ENCODE measurements at regions not wholly inside any gene's neighbourhood (a gene's known extent, or its start where the extent isn't known, plus 50 kb on each side); places are given as distances from the start of the nearest gene placed in this dataset.
"Not testable (repeated sequence)": the region's sequence is repeated elsewhere in the genome, so short reads cannot be mapped to it uniquely, and the experiment has no call there.

GRCh38 chr16:88274847-88275246, 107.9 kb upstream of the ZNF469 start:
- ATAC-seq, result peak; percentile 73

GRCh38 chr16:88275336-88276122, 107.2 kb upstream of the ZNF469 start:
- ATAC-seq, result peak; percentile 29

More at GRCh38 chr16:88274847-88275246, 107.9 kb upstream of the ZNF469 start:
- 0 out of 2 replicates have a peak, but pooled peaks have one; percentile 8 for TF ChIP-seq ZNF8 (CRISPR knock-in tag; IDR thresholded peaks at IDR 0.05)
- no peak for TF ChIP-seq ARNTL (CRISPR knock-in tag; IDR thresholded peaks at IDR 0.05; ENCODE audit: borderline replicate concordance, low read depth)
- peak; percentile 63; the same call in 1 of the 2 replicates for TF ChIP-seq PATZ1 (CRISPR knock-in tag; IDR thresholded peaks at IDR 0.05; ENCODE audit: borderline replicate concordance)
- no peak for TF ChIP-seq ZFP30 (CRISPR knock-in tag; IDR thresholded peaks at IDR 0.05)
- TF ChIP-seq TCF4 (CRISPR knock-in tag; IDR thresholded peaks at IDR 0.05; ENCODE audit: borderline replicate concordance), result peak; percentile 97
- TF ChIP-seq TSHZ2 (CRISPR knock-in tag; IDR thresholded peaks at IDR 0.05), result peak; percentile 70; the same call in 1 of the 2 replicates
- TF ChIP-seq ISL1 (CRISPR knock-in tag; IDR thresholded peaks at IDR 0.05), result 0 out of 2 replicates have a peak, but pooled peaks have one; percentile 17

GRCh38 chr16:88276123-88276588, 106.6 kb upstream of the ZNF469 start:
- not testable (repeated sequence) for ATAC-seq

- no peak for ATAC-seq
- TF ChIP-seq PPARA (CRISPR knock-in tag; IDR thresholded peaks at IDR 0.05; ENCODE audit: borderline replicate concordance) (no peak), ISL1 (CRISPR knock-in tag; IDR thresholded peaks at IDR 0.05) (no peak), ZFP30 (CRISPR knock-in tag; IDR thresholded peaks at IDR 0.05) (no peak), ZNF70 (CRISPR knock-in tag; IDR thresholded peaks at IDR 0.05) (no peak), RARB (CRISPR knock-in tag; IDR thresholded peaks at IDR 0.05) (no peak), GLIS3 (CRISPR knock-in tag; IDR thresholded peaks at IDR 0.05) (no peak), PATZ1 (CRISPR knock-in tag; IDR thresholded peaks at IDR 0.05; ENCODE audit: borderline replicate concordance) (no peak), ZFP3 (CRISPR knock-in tag; IDR thresholded peaks at IDR 0.05) (no peak), CSDC2 (CRISPR knock-in tag; IDR thresholded peaks at IDR 0.05) (no peak), SNAI2 (CRISPR knock-in tag; IDR thresholded peaks at IDR 0.05) (no peak)
These were observed 106.2 kb upstream of the ZNF469 start for GRCh38 chr16:88276591-88276990.

- TF ChIP-seq RARB (CRISPR knock-in tag; IDR thresholded peaks at IDR 0.05) (no peak), OSR1 (CRISPR knock-in tag; IDR thresholded peaks at IDR 0.05) (no peak), ZNF565 (CRISPR knock-in tag; conservative IDR thresholded peaks at IDR 0.05; ENCODE audit: low read depth) (no peak)
These were observed 102.8 kb upstream of the ZNF469 start for GRCh38 chr16:88279998-88280397.

GRCh38 chr16:88281858-88282563, 100.7 kb upstream of the ZNF469 start:
- ATAC-seq, result no peak
- TF ChIP-seq CREB5 (CRISPR knock-in tag; IDR thresholded peaks at IDR 0.05; ENCODE audit: low read depth), result no peak
- TF ChIP-seq TCF4 (CRISPR knock-in tag; IDR thresholded peaks at IDR 0.05; ENCODE audit: borderline replicate concordance), result no peak
- TF ChIP-seq POU6F1 (CRISPR knock-in tag; IDR thresholded peaks at IDR 0.05; ENCODE audit: borderline replicate concordance, low read depth), result no peak
- no peak for TF ChIP-seq ZFP30 (CRISPR knock-in tag; IDR thresholded peaks at IDR 0.05)
- no peak for TF ChIP-seq ZNF70 (CRISPR knock-in tag; IDR thresholded peaks at IDR 0.05)
- TF ChIP-seq SNAI2 (CRISPR knock-in tag; IDR thresholded peaks at IDR 0.05), result no peak
- TF ChIP-seq BACH2 (CRISPR knock-in tag; IDR thresholded peaks at IDR 0.05; ENCODE audit: borderline replicate concordance), result no peak
- no peak for TF ChIP-seq PPARA (CRISPR knock-in tag; IDR thresholded peaks at IDR 0.05; ENCODE audit: borderline replicate concordance)
- no peak for TF ChIP-seq OSR1 (CRISPR knock-in tag; IDR thresholded peaks at IDR 0.05)
- no peak for TF ChIP-seq ESRRG (CRISPR knock-in tag; IDR thresholded peaks at IDR 0.05)
- TF ChIP-seq ZNF565 (CRISPR knock-in tag; conservative IDR thresholded peaks at IDR 0.05; ENCODE audit: low read depth), result no peak
- TF ChIP-seq CSDC2 (CRISPR knock-in tag; IDR thresholded peaks at IDR 0.05), result no peak

More at GRCh38 chr16:88279998-88280397, 102.8 kb upstream of the ZNF469 start:
- ATAC-seq, result no peak
